CD4-positive, alpha-beta T cell treated with Interleukin-15 for 4 hours (primary cell): ENCODE measurements at regions not wholly inside any gene's neighbourhood (a gene's known extent, or its start where the extent isn't known, plus 50 kb on each side); places are given as distances from the start of the nearest gene placed in this dataset.
"Not testable (repeated sequence)": the region's sequence is repeated elsewhere in the genome, so short reads cannot be mapped to it uniquely, and the experiment has no call there.

Source experiments
- DNase-seq: peaks from one replicate; pipeline ENCODE4 v3.0.0-alpha.2; 2020; ENCODE audit warnings: low spot score

- DNase-seq = no peak
Measured at GRCh38 chr7:68176974-68177373, 1180.3 kb downstream of the TYW1 start.

DNA sequence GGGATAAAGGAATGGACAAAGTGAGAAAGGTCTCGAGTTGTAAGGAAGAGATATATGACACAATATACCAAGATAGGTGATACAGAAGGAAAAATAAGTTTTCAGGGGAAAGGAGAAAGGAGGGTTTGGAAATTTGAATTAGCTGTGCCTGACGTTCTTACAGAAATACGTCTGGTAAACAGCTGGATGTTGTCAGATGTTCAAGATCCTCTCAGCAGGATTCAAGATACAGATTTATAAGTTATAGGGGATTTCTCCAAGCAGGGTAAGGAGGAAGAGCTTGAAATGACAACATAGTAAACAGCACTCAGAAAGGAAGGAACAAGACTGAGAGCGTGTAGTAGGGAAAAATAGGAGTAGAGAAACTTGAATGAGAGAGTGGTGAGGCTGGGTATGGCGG lies 1184.1 kb downstream of the TYW1 start:
- DNase-seq = no peak

- DNase-seq = no peak
Measured at GRCh38 chr7:68183176-68183575, 1186.5 kb downstream of the TYW1 start.

- no peak for DNase-seq
Measured at GRCh38 chr7:68185631-68186456, 1189.2 kb downstream of the TYW1 start.

GRCh38 chr7:68187532-68187931 lies 1190.9 kb downstream of the TYW1 start:
- no peak for DNase-seq

DNA sequence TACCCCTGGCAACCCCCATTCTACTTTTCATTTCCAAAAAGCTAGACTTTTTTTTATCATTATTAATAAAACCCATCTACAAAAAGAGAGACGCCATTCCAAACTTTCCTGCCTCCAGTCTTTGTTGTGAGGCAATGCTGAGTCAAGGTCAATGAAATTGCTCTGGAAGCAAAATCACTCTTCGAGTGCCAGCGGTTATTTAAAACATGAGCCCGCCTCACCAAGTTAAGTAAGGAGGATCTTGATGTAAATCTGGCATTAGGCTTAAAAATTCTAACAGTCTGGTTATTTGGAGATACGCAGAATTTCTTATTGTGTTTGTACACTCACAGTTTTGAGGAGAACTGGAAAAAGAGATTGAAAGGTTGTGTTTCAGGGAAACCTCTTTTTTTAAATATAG lies 1196.3 kb downstream of the TYW1 start:
- DNase-seq = no peak

DNA sequence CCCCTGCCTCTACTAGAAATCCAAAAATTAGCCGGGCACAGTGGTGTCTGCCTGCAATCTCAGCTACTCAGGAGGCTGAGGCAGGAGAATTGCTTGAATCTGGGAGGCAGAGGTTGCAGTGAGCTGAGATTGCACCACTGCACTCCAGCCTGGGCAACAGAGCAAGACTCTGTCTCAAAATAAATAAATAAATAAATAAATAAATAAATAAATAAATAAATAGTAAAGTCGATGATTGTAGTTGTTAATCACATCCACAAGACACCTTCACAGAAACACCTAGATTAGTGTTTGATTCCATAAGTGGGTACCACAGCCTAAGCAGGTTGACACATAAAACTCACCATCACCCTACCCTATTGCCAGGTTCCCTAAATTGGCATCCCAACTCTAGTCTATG lies 1199.0 kb downstream of the TYW1 start:
- not testable (repeated sequence) for DNase-seq

- no peak for DNase-seq
Measured at GRCh38 chr7:68200051-68200670, 1203.5 kb downstream of the TYW1 start.

DNA sequence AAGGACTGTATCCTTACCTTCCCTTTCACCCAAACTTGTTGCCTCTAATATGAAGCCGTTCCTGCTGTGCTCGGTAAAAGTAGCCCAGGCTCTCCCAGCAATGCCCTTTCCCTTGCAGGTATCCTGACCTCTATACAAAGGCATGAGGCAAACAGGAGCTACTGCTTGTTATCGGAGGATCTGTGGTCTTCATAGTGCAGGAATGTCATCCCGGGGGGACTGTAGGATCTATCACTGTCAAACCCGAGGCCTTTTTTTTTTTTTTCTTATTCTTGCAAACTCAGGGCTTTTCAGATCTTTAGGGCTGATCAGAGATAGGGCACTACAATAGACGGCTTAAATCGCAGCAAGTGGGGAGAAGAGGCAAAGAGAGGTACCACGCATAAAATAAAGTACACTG lies 1206.6 kb downstream of the TYW1 start:
- no peak for DNase-seq

DNA sequence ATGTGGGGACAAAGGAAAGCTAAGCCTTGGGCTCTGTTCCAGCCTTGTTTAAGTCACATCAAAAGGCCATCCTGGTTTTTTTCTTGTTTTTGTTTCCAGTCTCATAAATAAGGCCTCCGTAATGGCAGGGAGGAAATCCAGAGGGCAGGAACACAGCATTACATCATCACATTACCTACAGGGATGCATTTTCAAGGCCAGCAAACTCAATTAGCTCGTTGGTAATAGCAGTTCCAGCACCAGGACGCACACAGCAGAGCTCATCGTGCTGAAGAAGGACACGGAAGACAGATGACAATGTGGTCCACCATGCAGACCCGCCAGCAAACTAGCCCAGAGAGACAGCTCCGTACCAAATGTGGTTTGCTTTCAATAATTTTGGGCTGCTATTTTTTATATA lies 1209.2 kb downstream of the TYW1 start:
- no peak for DNase-seq

- DNase-seq = no peak
Measured at GRCh38 chr7:68206946-68207485, 1210.4 kb downstream of the TYW1 start.

DNA sequence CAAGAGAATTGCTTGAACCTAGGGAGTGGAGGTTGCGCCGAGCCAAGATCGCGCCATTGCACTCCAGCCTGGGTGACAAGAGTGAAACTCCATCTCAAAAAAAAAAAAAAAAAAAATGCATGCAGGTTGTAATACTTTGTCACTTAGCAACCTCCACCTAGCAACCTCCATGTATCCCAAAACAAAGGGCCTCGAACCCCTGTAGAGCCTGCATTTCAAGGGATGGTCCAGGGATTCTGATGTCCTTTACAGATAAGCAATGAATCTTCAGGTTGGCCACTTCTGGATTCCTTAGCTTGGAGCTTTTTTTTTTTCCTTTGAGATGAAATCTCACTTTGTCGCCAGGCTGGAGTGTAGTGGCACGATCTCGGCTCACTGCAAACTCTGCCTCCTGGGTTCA lies 1211.0 kb downstream of the TYW1 start:
- no peak for DNase-seq

- no peak for DNase-seq
Measured at GRCh38 chr7:68209486-68209885, 1212.9 kb downstream of the TYW1 start.

DNA sequence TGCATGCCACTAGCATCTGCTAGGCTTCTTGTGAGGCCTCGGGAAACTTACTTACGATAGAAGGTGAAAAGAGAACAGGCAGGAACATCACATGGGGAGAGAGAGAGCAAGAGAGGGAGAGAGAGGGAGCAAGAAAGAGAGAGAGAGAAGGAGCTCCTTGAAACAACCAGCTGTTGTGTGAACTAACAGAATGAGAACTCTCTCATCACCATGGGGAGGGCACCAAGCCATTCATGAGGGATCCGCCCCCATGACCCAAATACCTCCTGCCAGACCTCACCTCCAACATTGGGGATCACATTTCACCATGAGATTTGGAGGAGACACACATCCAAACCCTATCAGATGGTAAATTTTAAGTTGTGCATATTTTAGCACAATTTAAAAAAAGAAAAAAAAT lies 1217.2 kb downstream of the TYW1 start:
- DNase-seq = no peak

DNA sequence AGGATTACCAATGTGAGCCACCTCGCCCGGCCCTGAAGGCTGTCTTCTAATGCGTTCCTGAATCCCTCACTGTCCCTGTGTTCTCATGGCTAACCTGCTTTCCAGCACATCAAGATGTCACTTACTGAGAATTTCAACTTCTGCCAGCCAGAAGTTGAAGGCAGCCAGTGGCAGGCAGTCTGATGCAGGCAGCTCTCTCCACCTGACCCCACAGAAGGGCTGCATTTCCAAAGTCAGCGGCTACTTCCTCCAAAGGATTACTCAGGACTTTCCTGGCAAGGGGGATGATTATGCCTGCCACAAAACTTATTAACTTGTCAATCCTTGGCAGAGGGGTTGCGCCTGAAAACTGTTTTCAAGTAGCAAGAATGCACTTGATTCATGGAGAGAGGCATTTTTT lies 1219.4 kb downstream of the TYW1 start:
- DNase-seq = no peak

GRCh38 chr7:68217426-68217825 lies 1220.8 kb downstream of the TYW1 start:
- DNase-seq = no peak

GRCh38 chr7:68218461-68218860 lies 1221.8 kb downstream of the TYW1 start:
- no peak for DNase-seq

- DNase-seq = no peak
Measured at GRCh38 chr7:68222311-68222710, 1225.7 kb downstream of the TYW1 start.

DNA sequence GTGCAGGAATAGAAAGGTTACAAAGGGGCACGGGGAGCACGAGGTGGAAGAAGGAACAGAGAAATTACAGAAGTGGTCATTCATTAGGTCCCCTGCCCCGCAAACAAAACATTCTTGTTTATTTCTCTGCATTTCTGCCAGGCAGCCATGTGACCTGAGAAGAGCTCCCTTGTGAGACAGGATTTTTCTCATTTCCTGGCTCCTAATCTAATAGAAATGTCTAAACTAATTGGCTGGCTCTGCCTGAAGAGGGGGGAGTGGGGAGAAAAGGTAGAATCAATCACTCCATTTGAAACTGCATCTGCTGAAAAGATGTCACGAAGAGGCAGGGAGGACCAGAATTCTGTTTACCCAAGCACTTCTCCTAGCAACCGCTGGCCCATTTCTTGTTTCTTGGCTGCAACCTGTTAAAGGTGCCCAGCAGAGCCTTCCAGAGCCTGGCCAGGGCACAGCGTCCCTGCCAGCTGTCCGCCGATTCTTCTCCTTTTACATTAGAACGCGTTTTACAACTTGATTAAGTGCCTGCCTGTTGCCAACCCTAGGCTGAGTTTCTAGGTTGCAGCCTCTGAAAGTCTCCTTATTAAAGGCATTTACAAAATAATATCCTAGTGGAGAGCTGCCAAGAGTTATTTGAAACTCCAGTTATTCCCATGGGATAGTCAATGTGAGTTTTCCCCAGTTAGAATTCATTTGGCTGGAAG lies 1227.6 kb downstream of the TYW1 start:
- DNase-seq = no peak

GRCh38 chr7:68231011-68231410 lies 1234.4 kb downstream of the TYW1 start:
- DNase-seq = not testable (repeated sequence)

DNA sequence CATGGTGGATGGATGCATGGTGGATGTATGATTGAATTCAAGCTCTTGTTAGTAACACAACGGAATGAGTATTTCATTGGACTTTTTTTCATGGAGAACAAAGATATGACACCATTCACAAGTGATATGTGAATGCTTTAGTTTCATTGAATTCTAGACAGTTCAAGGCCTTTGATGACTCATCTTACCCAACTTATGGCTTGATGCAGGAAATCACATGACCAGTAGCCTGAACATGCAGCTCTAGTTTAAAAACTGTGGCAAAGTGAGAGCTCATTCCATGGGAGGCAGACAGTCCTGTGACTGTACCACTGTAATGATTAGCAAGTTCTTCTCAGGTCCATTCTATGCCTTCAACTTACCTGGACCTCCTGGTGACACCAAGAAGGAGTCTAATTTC lies 1239.3 kb downstream of the TYW1 start:
- DNase-seq = no peak

DNA sequence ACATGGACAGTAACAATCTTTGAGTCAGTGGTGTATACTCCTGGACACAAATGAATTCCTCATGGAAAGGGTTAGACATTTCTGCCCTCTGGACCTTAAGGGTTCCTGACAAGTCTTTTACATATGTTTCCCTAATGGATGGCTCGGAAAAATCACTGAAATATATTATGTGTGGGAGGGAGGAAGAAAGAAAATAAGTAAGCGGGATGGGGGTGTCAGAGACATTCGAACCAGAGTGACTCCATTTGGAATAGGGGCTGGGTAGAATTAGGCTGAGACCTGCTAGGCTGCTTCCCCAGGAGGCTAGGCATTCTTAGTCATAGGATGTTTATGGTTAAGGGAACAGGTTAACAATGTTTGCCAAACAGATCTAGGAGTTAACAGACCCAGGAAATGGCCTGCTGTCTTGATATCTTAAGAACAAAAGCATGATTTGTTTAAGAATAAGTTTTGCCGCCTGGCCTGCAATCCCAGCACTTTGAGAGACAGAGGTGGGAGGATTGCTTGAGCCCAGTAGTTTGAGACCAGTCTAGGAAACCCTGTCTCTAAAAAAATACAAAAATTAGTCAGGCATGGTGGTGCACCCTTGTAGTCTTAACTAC lies 1241.7 kb downstream of the TYW1 start:
- no peak for DNase-seq

- no peak for DNase-seq
Measured at GRCh38 chr7:68243128-68243527, 1246.5 kb downstream of the TYW1 start.
